HG03060 (cell line): ENCODE measurements at regions not wholly inside any gene's neighbourhood (a gene's known extent, or its start where the extent isn't known, plus 50 kb on each side); places are given as distances from the start of the nearest gene placed in this dataset.
A peak's percentile ranks its signal among the peaks of the same experiment; 100 is the strongest.
"Not testable (repeated sequence)": the region's sequence is repeated elsewhere in the genome, so short reads cannot be mapped to it uniquely, and the experiment has no call there.

Source experiments
- ATAC-seq: cut with Tn5 transposase; IDR thresholded peaks from one replicate; pipeline ENCODE4 v1.9.1; 2021; ENCODE audit warnings: low read depth, moderate number of reproducible peaks; ENCODE audit not compliant: unreplicated experiment

GRCh38 chr6:141526985-141527384, 605.7 kb upstream of the GJE1 start:
- no peak for ATAC-seq

GRCh38 chr6:141521440-141521839, 611.3 kb upstream of the GJE1 start:
- no peak for ATAC-seq

GRCh38 chr6:141513830-141514229, 618.9 kb upstream of the GJE1 start:
- ATAC-seq: no peak

- ATAC-seq: no peak
These were observed 621.9 kb upstream of the GJE1 start for GRCh38 chr6:141510803-141511202.

- not testable (repeated sequence) for ATAC-seq
These were observed 626.7 kb upstream of the GJE1 start for GRCh38 chr6:141506062-141506461.

GRCh38 chr6:141504318-141504717, 628.4 kb upstream of the GJE1 start:
- ATAC-seq: not testable (repeated sequence)

- no peak for ATAC-seq
These were observed 631.1 kb upstream of the GJE1 start for GRCh38 chr6:141501616-141502015.

- ATAC-seq: no peak
These were observed 633.7 kb upstream of the GJE1 start for GRCh38 chr6:141498977-141499376.

GRCh38 chr6:141492521-141493284, 640.0 kb upstream of the GJE1 start:
- ATAC-seq: no peak

GRCh38 chr6:141491684-141492083, 641.0 kb upstream of the GJE1 start:
- no peak for ATAC-seq

- no peak for ATAC-seq
These were observed 641.7 kb upstream of the GJE1 start for GRCh38 chr6:141490982-141491381.

- peak; percentile 22 for ATAC-seq
These were observed 644.2 kb upstream of the GJE1 start for GRCh38 chr6:141488488-141488887.

GRCh38 chr6:141486942-141487341, 645.8 kb upstream of the GJE1 start:
- ATAC-seq: no peak

- peak; percentile 72 for ATAC-seq
These were observed 648.0 kb upstream of the GJE1 start for GRCh38 chr6:141484711-141485110.

- peak; percentile 88 for ATAC-seq
These were observed 649.1 kb upstream of the GJE1 start for GRCh38 chr6:141483598-141484061.

GRCh38 chr6:141482796-141483597, 649.7 kb upstream of the GJE1 start:
- no peak for ATAC-seq

- no peak for ATAC-seq
These were observed 657.5 kb upstream of the GJE1 start for GRCh38 chr6:141475259-141475658.

GRCh38 chr6:141472162-141472928, 660.4 kb upstream of the GJE1 start:
- ATAC-seq: no peak

GRCh38 chr6:141470810-141471209, 661.9 kb upstream of the GJE1 start:
- no peak for ATAC-seq

GRCh38 chr6:141467881-141468280, 664.8 kb upstream of the GJE1 start:
- no peak for ATAC-seq

GRCh38 chr6:141467041-141467440, 665.7 kb upstream of the GJE1 start:
- ATAC-seq: no peak
